Adrenal gland (tissue), 5 donors: ENCODE measurements at regions not wholly inside any gene's neighbourhood (a gene's known extent, or its start where the extent isn't known, plus 50 kb on each side); places are given as distances from the start of the nearest gene placed in this dataset.

Source experiments
- POLR2A ChIP-seq, 2 donors: fragments of 450-650 bp; IDR thresholded peaks; one replicate each; pipeline ENCODE4 v1.6.1; 2017; ENCODE audit warnings: antibody characterized with exemption in 2 of 2, mild to moderate bottlenecking in 2 of 2, moderate library complexity in 1 of 2
- TF ChIP-seq, protein P1 (sequence below), 6 experiments: fragments of 450-650 bp in 4 of 6; fragments of 200-600 bp in 2 of 6; sonication (generic) in 1 of 6; IDR thresholded peaks; 1 replicate in 5 of 6; 2 replicates in 1 of 6; pipeline versions ENCODE4 v1.5.1 to v1.8.0; 2016 to 2021; ENCODE audit warnings: antibody characterized with exemption in 6 of 6, mild to moderate bottlenecking in 2 of 6, moderate library complexity in 1 of 6
- donor health status: DM: no; HTN: no; CAD: no.

- TF ChIP-seq POLR2A (IDR thresholded peaks at IDR 0.05), result no peak
- TF ChIP-seq, protein P1, sequence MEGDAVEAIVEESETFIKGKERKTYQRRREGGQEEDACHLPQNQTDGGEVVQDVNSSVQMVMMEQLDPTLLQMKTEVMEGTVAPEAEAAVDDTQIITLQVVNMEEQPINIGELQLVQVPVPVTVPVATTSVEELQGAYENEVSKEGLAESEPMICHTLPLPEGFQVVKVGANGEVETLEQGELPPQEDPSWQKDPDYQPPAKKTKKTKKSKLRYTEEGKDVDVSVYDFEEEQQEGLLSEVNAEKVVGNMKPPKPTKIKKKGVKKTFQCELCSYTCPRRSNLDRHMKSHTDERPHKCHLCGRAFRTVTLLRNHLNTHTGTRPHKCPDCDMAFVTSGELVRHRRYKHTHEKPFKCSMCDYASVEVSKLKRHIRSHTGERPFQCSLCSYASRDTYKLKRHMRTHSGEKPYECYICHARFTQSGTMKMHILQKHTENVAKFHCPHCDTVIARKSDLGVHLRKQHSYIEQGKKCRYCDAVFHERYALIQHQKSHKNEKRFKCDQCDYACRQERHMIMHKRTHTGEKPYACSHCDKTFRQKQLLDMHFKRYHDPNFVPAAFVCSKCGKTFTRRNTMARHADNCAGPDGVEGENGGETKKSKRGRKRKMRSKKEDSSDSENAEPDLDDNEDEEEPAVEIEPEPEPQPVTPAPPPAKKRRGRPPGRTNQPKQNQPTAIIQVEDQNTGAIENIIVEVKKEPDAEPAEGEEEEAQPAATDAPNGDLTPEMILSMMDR (IDR thresholded peaks at IDR 0.05), result no peak
Observed at GRCh38 chr10:129199826-129200225, 267.2 kb upstream of the MGMT start.
